ENCODE measurements at regions not wholly inside any gene's neighbourhood (a gene's known extent, or its start where the extent isn't known, plus 50 kb on each side); places are given as distances from the start of the nearest gene placed in this dataset.

GRCh38 chr6:168884050-168884645 lies 369.5 kb downstream of the THBS2 start:
- no peak for DNase-seq (ENCODE audit: low spot score)
- no peak overlapping the region for H3K4me2 ChIP-seq
- H3K27ac ChIP-seq, result no peak overlapping the region
- H3F3A ChIP-seq (ENCODE audit: low read depth), result no peaks in the 10 kb centered on the region
- H3K4me1 ChIP-seq, result no peaks in the 10 kb centered on the region
- H3K9me3 Mint-ChIP-seq, result no peaks in the 10 kb centered on the region
- H3K36me3 ChIP-seq, result no peaks in the 10 kb centered on the region
- no peaks in the 10 kb centered on the region for H3K4me1 Mint-ChIP-seq
- H2AFZ ChIP-seq (replicated peaks), result no peak overlapping the region
- peaks cover 11% of the 10 kb centered on the region for H3K27me3 Mint-ChIP-seq (ENCODE audit: insufficient read depth, low read depth)
- TF ChIP-seq CTCF (IDR thresholded peaks at IDR 0.05), result no peak
- no peak for TF ChIP-seq EZH2 (IDR thresholded peaks at IDR 0.05)
- no peak for TF ChIP-seq EZH2phosphoT487 (IDR thresholded peaks at IDR 0.05)
- H3K9me3 ChIP-seq (ENCODE audit: low read depth), result no peaks in the 10 kb centered on the region
- H3K27me3 ChIP-seq, result peaks cover 13% of the 10 kb centered on the region
- no peaks in the 10 kb centered on the region for H4K20me1 ChIP-seq (ENCODE audit: low read depth)
- no peak overlapping the region for H3K9ac ChIP-seq
- H3K27ac Mint-ChIP-seq, result no peak overlapping the region
- no peaks in the 10 kb centered on the region for H3K79me2 ChIP-seq (ENCODE audit: low read depth)
- H3K4me3 Mint-ChIP-seq, result no peak overlapping the region
- H3K36me3 Mint-ChIP-seq, result no peaks in the 10 kb centered on the region
- no peak overlapping the region for H3K4me3 ChIP-seq

GRCh38 chr6:168883410-168884049 lies 370.1 kb downstream of the THBS2 start:
- DNase-seq (ENCODE audit: low spot score), result no peak
- Histone ChIP-seq H3K36me3 (no peaks in the 10 kb centered on the region), H3K27ac (no peak overlapping the region), H3K4me2 (no peak overlapping the region), H3K4me1 (no peaks in the 10 kb centered on the region), H3K9ac (no peak overlapping the region), H3K4me3 (no peak overlapping the region), H4K20me1 (ENCODE audit: low read depth) (no peaks in the 10 kb centered on the region), H3K79me2 (ENCODE audit: low read depth) (no peaks in the 10 kb centered on the region), H3F3A (ENCODE audit: low read depth) (no peaks in the 10 kb centered on the region), H3K27me3 (peaks cover 13% of the 10 kb centered on the region), H2AFZ (replicated peaks) (no peak overlapping the region), H3K9me3 (ENCODE audit: low read depth) (no peaks in the 10 kb centered on the region)
- Mint-ChIP-seq H3K4me1 (no peaks in the 10 kb centered on the region), H3K36me3 (no peaks in the 10 kb centered on the region), H3K4me3 (no peak overlapping the region), H3K27ac (no peak overlapping the region), H3K27me3 (ENCODE audit: insufficient read depth, low read depth) (peaks cover 9% of the 10 kb centered on the region), H3K9me3 (no peaks in the 10 kb centered on the region)
- TF ChIP-seq EZH2 (IDR thresholded peaks at IDR 0.05), result no peak
- TF ChIP-seq CTCF (IDR thresholded peaks at IDR 0.05), result no peak
- no peak for TF ChIP-seq EZH2phosphoT487 (IDR thresholded peaks at IDR 0.05)

- peaks cover 11% of the 10 kb centered on the region for H3K4me1 Mint-ChIP-seq
- peaks cover 16% of the 10 kb centered on the region for H3K27me3 Mint-ChIP-seq (ENCODE audit: insufficient read depth, low read depth)
- H4K20me1 ChIP-seq (ENCODE audit: low read depth), result no peaks in the 10 kb centered on the region
- peaks cover 13% of the 10 kb centered on the region for H3K27me3 ChIP-seq
- no peaks in the 10 kb centered on the region for H3K4me1 ChIP-seq
- no peaks in the 10 kb centered on the region for H3F3A ChIP-seq (ENCODE audit: low read depth)
- H3K79me2 ChIP-seq (ENCODE audit: low read depth), result no peaks in the 10 kb centered on the region
- no peaks in the 10 kb centered on the region for H3K9me3 ChIP-seq (ENCODE audit: low read depth)
- no peaks in the 10 kb centered on the region for H3K36me3 ChIP-seq
- no peaks in the 10 kb centered on the region for H3K36me3 Mint-ChIP-seq
- H3K9me3 Mint-ChIP-seq, result peaks cover under 1% of the 10 kb centered on the region
- H3K27ac ChIP-seq, result no peak overlapping the region
- no peak overlapping the region for H3K27ac Mint-ChIP-seq
- no peak for DNase-seq (ENCODE audit: low spot score)
- no peak overlapping the region for H3K4me3 Mint-ChIP-seq
- no peak overlapping the region for H3K4me2 ChIP-seq
- no peak overlapping the region for H3K9ac ChIP-seq
- H2AFZ ChIP-seq (replicated peaks), result no peak overlapping the region
- TF ChIP-seq EZH2phosphoT487 (IDR thresholded peaks at IDR 0.05), result no peak
- TF ChIP-seq CTCF (IDR thresholded peaks at IDR 0.05), result no peak
- no peak for TF ChIP-seq EZH2 (IDR thresholded peaks at IDR 0.05)
- H3K4me3 ChIP-seq, result no peak overlapping the region
Observed at GRCh38 chr6:168880271-168880670, 373.4 kb downstream of the THBS2 start.
